ENCODE measurements at regions not wholly inside any gene's neighbourhood (a gene's known extent, or its start where the extent isn't known, plus 50 kb on each side); places are given as distances from the start of the nearest gene placed in this dataset.

DNA sequence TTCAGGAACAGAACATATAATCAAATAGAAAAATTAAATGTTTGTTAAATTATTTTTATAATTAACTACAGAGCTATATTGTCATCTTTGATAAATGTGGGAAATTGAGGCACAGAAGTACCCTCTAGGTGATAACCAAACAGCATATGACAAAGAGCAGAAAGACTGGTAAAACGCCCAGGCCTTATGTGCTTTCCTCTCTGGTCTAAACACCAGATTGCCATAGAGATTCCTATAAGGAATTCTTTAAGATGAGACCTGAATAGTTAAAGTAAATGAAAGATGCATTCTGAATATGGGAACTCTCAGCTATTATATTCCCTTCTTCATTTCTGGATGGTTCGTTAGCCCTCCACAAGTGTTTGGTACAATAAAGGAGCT lies 140.0 kb upstream of the SOX5 start:
- DNase-seq (ENCODE audit: low read depth in 2 of 2), result no peak

DNA sequence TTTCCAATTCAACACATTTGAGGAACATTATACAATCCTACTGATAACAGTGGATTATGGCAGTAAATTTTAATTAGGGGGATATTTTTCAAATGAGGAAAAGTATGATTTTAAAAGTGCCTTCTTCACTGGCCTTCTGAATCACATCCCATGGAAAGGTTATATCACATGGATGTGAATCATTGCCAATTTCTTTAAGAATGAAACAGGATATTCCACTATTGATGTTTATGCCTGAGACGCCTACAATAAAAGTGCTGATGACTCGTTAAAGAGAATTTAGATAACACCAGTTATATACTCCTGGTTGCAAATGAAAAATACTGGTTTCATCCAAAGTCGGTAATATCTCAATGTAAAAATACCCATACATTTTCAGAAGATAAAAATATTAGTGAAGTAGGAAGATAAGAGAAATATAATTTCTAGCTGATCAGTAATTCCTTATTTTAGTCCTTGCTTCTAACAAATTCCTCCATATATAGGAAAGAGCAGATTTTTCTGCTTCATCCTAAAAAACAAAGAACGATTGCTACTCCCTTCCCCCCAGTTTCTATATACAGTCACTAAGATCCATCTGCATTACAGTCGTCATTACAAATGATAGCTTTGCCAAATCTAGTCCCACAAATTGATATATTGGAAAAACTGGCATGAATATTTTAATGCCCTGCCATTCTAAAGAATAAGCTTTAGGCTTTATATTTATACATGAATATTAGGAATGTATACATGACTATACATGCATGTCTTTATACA lies 139.5 kb upstream of the SOX5 start:
- no peak for DNase-seq (ENCODE audit: low read depth in 2 of 2)

GRCh38 chr12:24087294-24087693 lies 137.8 kb upstream of the SOX5 start:
- no peak for DNase-seq (ENCODE audit: low read depth in 2 of 2)

DNA sequence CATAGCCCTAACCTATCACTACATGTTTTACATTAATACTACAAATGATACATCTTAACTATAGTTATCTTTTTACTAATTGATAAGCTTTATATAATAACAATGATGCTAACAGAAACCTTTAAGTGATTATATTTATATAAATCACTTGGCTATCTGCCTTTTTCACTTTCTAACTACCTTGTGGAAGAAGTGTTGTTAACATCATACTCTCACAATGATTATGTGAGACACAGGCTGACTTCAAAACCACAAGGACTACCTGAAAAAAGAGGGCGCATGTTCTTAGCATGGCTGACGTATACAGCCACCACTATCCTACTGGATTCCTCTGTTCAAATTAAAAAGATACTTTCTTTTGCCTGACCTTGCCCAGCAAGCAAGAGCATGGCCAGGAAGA lies 135.3 kb upstream of the SOX5 start:
- no peak for DNase-seq (ENCODE audit: low read depth in 2 of 2)

DNA sequence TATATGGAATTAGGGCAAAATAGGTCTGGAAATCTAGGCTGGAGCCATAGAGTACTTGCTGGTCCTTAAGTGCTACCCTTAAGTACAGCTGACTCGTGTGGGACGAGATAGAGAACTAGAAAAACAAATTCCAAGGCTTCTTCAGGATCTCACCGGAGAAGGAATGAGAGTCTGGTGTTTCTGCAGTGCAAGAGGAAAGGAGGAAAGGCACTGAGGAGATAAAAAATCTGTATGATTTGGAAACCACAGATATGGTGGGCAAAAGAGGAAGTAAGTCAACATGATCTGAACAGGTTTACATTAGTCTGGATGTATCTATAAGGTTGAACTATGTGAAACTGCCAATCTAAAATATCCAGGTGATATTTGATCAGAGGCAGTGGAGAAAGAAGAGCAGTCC lies 134.4 kb upstream of the SOX5 start:
- no peak for DNase-seq (ENCODE audit: low read depth in 2 of 2)

DNA sequence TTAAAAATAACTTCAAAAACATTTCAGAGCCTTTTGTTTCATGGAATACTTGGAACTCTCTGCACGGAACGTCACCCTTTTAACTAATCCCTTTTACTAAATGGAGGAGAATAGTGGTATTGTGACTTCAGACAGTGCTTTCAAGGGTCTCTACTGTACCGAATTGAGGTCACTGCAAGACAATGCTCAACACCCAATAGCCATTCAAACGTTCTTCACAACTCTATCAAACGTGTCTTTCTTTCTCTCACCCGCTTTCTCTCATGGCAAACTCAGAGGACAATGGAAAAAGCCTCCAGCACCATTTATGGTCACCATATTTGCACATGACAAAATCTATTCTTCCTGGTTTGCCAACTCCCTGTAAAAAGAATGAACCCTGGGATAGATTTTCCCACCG lies 132.1 kb upstream of the SOX5 start:
- DNase-seq (ENCODE audit: low read depth in 2 of 2), result no peak

- no peak for DNase-seq (ENCODE audit: low read depth in 2 of 2)
These were observed 131.6 kb upstream of the SOX5 start for GRCh38 chr12:24081092-24081529.

GRCh38 chr12:24080465-24080864 lies 131.0 kb upstream of the SOX5 start:
- no peak for DNase-seq (ENCODE audit: low read depth in 2 of 2)

DNA sequence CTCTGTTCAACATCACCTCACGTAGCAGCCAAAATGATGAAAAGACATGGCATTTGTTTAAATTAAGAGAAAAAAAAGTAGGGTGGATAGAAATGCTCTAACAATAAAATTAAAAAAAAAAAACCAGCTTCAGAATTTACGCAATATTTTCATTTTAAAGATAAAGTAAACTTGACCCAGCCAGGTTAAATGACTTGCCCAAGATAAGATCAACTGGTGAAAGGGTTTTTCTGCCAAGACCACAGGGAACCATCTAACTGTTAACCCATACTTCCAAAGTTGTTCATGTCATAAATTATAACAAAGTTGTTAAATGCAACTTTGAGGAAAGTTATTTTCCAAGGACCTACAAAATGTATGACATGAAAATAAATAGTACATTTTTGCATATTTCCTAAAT lies 129.6 kb upstream of the SOX5 start:
- no peak for DNase-seq (ENCODE audit: low read depth in 2 of 2)

DNA sequence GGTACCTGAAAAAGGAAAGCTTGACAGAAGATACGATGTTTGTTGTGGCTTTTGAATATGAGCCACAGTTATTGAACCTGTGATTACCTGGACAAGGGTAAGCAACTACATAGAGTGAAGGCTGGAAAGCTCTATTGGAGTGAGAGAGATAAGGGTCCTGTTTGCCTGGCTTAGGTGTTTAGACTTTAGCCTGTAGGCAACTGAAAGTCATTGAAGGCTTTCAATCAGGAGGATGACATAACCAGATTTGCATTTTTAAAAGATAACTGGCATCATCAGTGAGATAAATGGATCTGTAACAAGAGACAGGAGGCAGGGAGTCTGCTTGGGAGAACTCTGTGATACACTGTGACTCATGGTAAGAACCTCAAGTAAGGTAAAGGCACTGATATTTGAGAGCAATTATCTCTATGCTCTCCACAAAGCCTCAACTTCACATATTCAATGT lies 128.9 kb upstream of the SOX5 start:
- DNase-seq (ENCODE audit: low read depth in 2 of 2), result no peak

- no peak for DNase-seq (ENCODE audit: low read depth in 2 of 2)
These were observed 127.7 kb upstream of the SOX5 start for GRCh38 chr12:24077161-24077560.

DNA sequence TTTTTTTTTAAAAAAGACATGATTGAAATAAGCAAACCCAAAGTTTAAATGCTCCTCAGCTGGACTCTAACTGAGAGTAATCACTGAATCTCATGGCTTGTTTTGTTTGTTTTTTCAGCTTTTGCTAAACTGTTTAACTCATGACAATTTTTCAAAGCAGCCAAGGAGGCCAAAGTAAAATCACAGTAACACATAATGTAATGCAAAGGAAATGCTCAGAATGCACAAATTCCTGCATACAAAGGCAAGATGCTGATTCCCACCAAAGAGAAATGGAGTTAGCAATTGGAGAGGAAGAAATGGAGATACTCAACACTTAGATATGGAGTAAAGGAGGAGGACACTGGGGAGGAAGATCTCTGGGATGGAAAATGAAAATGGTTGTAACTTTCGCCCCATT lies 126.2 kb upstream of the SOX5 start:
- DNase-seq (ENCODE audit: low read depth in 2 of 2), result no peak

- no peak for DNase-seq (ENCODE audit: low read depth in 2 of 2)
These were observed 123.8 kb upstream of the SOX5 start for GRCh38 chr12:24073170-24073810.

- DNase-seq (ENCODE audit: low read depth in 2 of 2), result no peak
These were observed 122.8 kb upstream of the SOX5 start for GRCh38 chr12:24072302-24072701.

- DNase-seq (ENCODE audit: low read depth in 2 of 2), result no peak
These were observed 122.4 kb upstream of the SOX5 start for GRCh38 chr12:24071842-24072241.

DNA sequence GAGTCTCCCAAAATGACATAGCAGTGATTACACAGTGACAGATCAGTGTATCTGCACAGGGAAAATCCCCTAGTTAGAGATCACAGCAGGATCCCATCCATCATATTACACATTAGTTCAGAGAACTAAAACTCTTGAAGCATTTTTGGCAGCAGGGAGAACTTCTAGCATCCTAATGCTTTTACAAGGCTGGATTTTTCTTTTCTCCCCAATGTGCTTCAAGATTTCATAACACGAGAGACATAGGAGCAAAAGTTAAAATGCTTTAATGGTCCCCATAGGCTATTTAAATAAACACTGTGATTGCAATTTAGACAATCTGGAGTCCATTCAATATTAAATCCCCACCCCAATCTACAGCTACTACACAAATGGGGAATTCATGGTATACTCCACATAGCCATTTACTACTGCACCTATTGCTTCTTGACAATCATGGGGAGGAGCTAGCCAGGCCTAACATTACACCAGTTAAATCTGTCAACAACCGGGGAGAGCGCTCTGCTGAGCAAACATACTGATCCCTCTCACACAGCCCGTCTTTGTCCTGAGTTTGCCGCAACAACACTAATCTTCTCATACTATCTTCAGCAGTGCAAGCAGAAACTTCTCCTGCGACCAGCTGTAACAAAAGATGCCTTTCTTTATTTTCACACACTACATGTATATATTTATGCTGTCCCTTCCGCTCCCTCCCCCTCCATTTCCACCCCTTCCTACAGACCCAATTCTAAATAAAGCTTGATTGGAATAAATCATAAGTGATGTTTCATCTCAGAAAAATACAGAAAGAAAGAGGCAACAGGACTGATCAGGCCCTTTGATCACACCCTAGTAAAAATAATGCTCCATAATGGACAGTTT lies 120.3 kb upstream of the SOX5 start:
- peak in 1 of 2 donors; percentile 54 for DNase-seq (ENCODE audit: low read depth in 2 of 2)

DNA sequence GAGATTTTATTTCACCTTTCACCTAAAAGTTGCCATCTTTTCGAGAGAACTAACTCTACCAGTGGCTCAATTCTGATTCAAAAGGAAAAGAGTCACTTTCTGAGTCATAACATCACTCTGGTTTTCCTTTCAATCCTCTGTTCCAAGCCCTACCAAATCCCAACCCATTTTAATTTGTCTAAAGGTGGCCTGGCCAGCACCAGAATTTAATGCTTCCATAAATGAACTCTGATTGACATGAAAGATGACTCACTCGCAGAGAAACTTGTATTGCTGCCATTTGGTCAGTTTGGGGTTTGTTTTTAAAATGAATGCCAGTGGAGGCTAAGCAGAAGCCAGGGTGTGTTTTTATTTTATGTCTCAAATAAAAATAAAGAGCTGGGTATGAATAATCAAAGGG lies 117.4 kb upstream of the SOX5 start:
- peak; percentile 1 to 60 for DNase-seq (ENCODE audit: low read depth in 2 of 2)

DNA sequence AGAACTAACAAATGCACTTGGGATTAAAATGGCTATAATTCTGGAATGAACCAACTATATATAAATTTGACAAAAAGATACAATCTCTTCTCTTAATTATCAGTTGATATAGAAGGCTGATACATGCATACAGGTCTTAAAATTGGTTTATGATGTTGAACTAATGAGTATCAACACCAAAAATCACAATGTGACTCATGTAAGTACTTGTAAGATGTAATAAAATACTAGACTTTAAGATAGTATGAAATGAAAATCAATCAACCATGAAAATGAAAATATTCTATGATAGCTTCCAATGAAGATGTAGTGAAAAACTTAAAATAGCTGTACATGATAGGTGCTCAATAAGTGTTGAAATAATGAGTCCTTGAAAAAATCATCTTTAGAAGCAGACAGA lies 116.6 kb upstream of the SOX5 start:
- no peak for DNase-seq (ENCODE audit: low read depth in 2 of 2)

DNA sequence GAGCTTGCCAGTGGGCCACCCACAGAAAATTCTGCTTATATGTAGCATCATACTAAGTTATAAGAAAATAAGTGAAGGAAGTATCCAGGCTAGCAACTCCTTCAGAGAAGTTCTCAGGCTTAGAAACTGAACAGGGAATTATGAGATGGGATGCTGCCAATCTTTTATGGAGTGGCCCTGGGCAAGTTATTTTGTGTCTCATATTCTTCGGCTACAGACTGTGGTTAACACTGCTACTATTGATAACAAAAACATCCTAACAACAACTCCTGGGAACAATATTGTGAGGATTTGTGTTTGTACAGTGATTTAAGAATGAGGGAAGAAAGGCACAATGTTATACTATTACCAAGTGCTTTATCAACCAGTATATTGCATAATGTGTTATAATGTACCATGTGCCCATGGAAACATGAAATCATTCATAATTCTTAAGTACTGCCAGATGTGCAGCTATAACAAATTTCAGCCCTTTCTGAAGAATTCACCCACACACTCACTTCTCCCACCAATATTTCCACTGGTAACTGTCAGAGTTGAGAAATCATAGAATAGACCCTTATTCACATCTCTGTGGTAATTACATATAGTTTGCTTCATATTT lies 113.3 kb upstream of the SOX5 start:
- DNase-seq (ENCODE audit: low read depth in 2 of 2), result no peak

DNA sequence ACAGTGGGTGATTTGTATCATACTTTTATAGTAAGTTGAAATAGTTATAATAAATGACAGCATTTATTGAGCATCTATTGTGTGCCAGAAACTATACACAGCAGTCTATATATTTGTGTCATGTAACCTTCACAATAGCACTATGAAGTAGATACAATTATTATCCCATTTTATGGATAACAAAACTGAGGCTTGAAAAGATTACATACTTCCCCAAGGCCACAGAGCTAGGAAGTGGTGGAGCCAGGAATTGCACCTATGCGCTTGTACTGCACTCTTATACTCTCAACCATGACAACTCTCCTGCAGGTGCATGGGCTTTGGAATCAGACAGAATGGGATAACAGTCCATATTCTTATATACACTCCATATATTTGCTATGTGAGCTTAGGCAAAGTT lies 110.6 kb upstream of the SOX5 start:
- no peak for DNase-seq (ENCODE audit: low read depth in 2 of 2)

GRCh38 chr12:24057920-24058476 lies 108.5 kb upstream of the SOX5 start:
- no peak for DNase-seq (ENCODE audit: low read depth in 2 of 2)

DNA sequence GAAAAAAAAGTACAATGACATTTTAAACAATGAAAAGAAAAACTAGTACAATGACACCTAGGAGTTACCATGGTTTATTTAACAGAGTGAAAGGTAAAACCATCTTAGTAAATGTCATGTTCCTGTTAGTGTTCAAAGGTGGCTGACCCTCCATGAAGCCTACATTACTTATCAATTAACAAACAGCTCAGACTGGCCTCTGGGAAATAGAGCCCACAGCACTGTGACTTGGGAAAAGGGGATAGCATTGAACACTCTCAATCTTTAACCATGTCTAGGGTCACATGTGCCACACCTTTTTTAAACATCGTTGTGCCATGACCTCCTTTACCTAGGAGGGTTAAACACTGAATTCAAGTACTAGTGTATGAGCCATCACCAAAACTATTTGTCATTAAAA lies 106.3 kb upstream of the SOX5 start:
- no peak for DNase-seq (ENCODE audit: low read depth in 2 of 2)
